Activated CD4-positive, alpha-beta memory T cell treated with anti-CD3 and anti-CD28 coated beads for 36 hours (primary cell): ENCODE measurements at regions not wholly inside any gene's neighbourhood (a gene's known extent, or its start where the extent isn't known, plus 50 kb on each side); places are given as distances from the start of the nearest gene placed in this dataset.
"Not testable (repeated sequence)": the region's sequence is repeated elsewhere in the genome, so short reads cannot be mapped to it uniquely, and the experiment has no call there.

Experiments
- CTCF ChIA-PET: fragments of 350-600 bp; sonication (Branson Sonifier 250); formaldehyde crosslinking; loops from one replicate; lab custom pipeline; 2021; ENCODE audit warnings: antibody characterized with exemption, inconsistent platforms; lab: Charles Lee
- POLR2A ChIA-PET: fragments of 350-600 bp; sonication (Branson Sonifier 250); formaldehyde crosslinking; loops from one replicate; lab custom pipeline; 2021; ENCODE audit warnings: antibody characterized with exemption; lab: Charles Lee
- DNase-seq: peaks from one replicate; pipeline ENCODE4 v3.0.0-alpha.2; 2020
- H3K27ac Mint-ChIP-seq: one replicate; pipeline ENCODE4 v1.8.0; 2021; ENCODE audit warnings: mixed read lengths
- H3K27me3 Mint-ChIP-seq: one replicate; pipeline ENCODE4 v1.8.0; 2021; ENCODE audit warnings: mixed read lengths
- H3K36me3 Mint-ChIP-seq: one replicate; pipeline ENCODE4 v1.8.0; 2021; ENCODE audit warnings: mixed read lengths
- H3K4me1 Mint-ChIP-seq: one replicate; pipeline ENCODE4 v1.8.0; 2021; ENCODE audit warnings: low read depth, mixed read lengths
- H3K4me3 Mint-ChIP-seq: one replicate; pipeline ENCODE4 v1.8.0; 2021; ENCODE audit warnings: mild to moderate bottlenecking, mixed read lengths
- H3K9me3 Mint-ChIP-seq: one replicate; pipeline ENCODE4 v1.8.0; 2021; ENCODE audit warnings: mixed read lengths
- intact Hi-C: fragments of 100-400 bp; cut with micrococcal nuclease; formaldehyde crosslinking; loops from one replicate; pipeline ENCODE4 v1.15.1; 2023

DNA sequence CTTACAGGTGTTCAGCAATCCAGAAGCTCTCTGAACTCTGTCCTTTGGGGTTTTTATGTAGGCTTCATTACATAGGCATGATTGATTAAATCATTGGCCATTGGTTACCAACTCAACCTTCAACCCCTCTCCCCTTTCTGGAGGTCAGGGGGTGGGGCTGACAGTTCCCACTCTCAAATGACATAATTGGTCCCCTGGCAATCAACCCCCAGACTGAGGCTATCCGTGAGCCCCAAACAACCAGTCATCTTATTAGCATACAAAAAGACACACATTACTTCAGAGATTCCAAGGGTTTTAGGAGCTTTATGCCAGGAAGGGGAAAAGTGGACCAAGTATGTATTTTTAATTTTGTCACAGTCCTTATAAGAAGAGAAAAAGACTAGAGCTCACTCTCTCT is 92.1 kb downstream of the ZNF467 start:
- no peaks in the 10 kb centered on the region for H3K4me1 Mint-ChIP-seq
- H3K36me3 Mint-ChIP-seq, result no peaks in the 10 kb centered on the region
- CTCF ChIA-PET, result no interaction called here
- no peak overlapping the region for H3K27ac Mint-ChIP-seq
- no peak overlapping the region for H3K4me3 Mint-ChIP-seq
- intact Hi-C loops, result no loop called here
- no peak for DNase-seq
- POLR2A ChIA-PET, result no interaction called here
- peaks cover 27% of the 10 kb centered on the region for H3K27me3 Mint-ChIP-seq
- H3K9me3 Mint-ChIP-seq, result peaks cover 6% of the 10 kb centered on the region

DNA sequence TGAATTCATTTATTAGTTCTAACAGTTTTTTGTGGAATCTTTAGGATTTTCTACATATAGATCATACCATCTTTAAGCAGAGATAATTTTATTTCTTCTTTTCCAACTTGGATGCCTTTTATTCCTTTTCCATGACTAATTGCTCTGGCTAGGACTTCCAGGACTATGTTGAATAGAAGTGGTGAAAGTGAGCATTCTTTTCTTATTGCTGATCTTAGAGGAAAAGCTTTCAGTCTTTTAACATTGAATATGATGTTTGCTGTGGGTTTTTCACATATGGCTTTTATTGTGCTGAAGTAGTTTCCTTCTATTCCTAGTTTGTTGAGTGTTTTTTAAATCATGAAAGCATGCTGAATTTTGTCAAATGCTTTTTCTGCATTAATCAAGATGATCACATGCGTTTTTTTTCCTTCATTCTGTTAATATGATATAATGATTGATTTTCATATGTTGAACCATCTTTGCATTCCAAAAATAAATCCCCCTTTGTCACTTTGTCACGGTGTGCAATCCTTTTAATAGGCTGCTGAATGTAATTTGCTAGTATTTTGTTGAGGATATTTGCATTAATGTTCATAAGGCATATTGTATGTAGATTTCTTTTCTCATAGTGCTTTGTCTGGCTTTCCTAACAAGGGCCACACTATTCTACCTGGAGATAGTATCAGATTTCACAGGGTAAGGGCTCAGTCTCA is 92.9 kb downstream of the ZNF467 start:
- intact Hi-C loops, result no loop called here
- DNase-seq, result no peak
- Mint-ChIP-seq H3K36me3 (no peaks in the 10 kb centered on the region), H3K4me3 (no peak overlapping the region), H3K27me3 (peaks cover 27% of the 10 kb centered on the region), H3K27ac (no peak overlapping the region), H3K4me1 (no peaks in the 10 kb centered on the region), H3K9me3 (peaks cover 6% of the 10 kb centered on the region)
- ChIA-PET CTCF (interaction anchor here (1.4 kb wide), 1 partner anchor 18 kb away, joined by 7 read pairs; no protein-coding TSS in a partner anchor), POLR2A (no interaction called here)

DNA sequence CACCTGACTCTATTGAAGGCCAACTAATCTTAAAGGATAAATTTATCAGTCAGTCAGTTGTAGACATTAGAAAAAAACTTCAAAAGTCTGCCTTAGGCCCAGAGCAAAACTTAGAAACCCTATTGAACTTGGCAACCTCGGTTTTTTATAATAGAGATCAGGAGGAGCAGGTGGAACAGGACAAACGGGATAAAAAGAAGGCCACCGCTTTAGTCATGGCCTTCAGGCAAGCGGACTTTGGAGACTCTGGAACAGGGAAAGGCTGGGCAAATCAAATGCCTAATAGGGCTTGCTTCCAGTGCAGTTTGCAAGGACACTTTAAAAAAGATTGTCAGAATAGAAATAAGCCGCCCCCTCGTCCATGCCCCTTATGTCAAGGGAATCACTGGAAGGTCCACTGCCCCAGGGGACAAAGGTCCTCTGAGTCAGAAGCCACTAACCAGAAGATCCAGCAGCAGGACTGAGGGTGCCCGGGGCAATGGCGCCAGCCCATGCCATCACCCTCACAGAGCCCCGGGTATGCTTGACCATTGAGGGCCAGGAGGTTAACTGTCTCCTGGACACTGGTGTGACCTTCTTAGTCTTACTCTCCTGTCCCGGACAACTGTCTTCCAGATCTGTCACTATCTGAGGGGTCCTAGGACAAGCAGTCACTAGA is 98.5 kb downstream of the ZNF467 start:
- H3K27me3 Mint-ChIP-seq, result peaks cover 40% of the 10 kb centered on the region
- H3K4me3 Mint-ChIP-seq, H3K9me3 Mint-ChIP-seq, POLR2A ChIA-PET, H3K4me1 Mint-ChIP-seq, H3K27ac Mint-ChIP-seq, intact Hi-C loops, H3K36me3 Mint-ChIP-seq, DNase-seq, CTCF ChIA-PET: not testable (repeated sequence)

DNA sequence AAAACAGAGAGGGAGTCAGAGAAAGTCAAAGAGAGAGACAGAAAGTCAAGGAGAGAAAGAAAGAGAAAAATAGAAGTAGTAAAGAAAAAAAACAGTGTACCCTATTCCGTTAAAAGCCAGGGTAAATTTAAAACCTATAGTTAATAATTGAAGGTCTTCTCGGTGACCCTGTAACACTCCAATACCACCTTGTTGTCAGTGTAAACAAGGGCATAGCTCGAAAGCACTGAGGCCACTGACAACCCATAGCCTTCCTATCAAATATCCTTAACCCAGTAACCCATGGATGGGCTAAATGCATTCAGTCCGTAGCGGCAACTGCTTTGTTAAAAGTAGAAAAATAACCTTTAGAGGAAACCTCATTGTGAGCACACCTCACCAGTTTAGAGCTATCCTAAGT is 100.4 kb downstream of the ZNF467 start:
- Mint-ChIP-seq H3K4me3 (no peak overlapping the region), H3K4me1 (peaks cover 2% of the 10 kb centered on the region), H3K27me3 (peaks cover 36% of the 10 kb centered on the region), H3K36me3 (no peaks in the 10 kb centered on the region), H3K27ac (no peak overlapping the region), H3K9me3 (no peaks in the 10 kb centered on the region)
- no peak for DNase-seq
- intact Hi-C loops, result no loop called here
- POLR2A ChIA-PET, result no interaction called here
- CTCF ChIA-PET, result interaction anchor here (3.1 kb wide), 1 partner anchor 10 kb away, joined by 14 read pairs; no protein-coding TSS in a partner anchor

DNA sequence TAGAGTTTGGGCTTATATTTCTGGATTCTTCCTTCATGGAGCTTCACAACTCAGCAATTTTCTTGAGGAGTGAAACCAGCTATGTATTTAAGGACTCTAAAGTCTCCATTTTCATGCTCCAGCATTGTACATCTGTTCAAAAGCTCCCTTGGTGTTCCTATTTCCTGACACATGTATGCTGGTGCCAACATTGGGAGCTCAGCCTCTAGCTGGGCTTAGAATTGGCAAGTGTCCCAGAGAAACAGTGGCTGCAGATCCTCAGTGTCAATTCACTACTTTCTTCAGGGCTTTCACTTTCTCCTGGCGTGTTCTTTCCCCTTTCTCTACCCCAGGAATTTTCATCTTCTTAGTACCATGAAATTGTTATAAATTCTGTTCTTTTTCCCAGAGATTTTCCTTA is 103.1 kb downstream of the ZNF467 start:
- intact Hi-C loops, result no loop called here
- CTCF ChIA-PET, result interaction anchor here (1.0 to 3.1 kb wide), 7 partner anchors 7 to 129 kb away, joined by 3 to 23 read pairs (median 4); no protein-coding TSS in a partner anchor
- Mint-ChIP-seq H3K4me3 (no peak overlapping the region), H3K27me3 (peaks cover 33% of the 10 kb centered on the region), H3K4me1 (peaks cover 2% of the 10 kb centered on the region), H3K36me3 (no peaks in the 10 kb centered on the region), H3K9me3 (no peaks in the 10 kb centered on the region), H3K27ac (no peak overlapping the region)
- POLR2A ChIA-PET, result no interaction called here
- no peak for DNase-seq

DNA sequence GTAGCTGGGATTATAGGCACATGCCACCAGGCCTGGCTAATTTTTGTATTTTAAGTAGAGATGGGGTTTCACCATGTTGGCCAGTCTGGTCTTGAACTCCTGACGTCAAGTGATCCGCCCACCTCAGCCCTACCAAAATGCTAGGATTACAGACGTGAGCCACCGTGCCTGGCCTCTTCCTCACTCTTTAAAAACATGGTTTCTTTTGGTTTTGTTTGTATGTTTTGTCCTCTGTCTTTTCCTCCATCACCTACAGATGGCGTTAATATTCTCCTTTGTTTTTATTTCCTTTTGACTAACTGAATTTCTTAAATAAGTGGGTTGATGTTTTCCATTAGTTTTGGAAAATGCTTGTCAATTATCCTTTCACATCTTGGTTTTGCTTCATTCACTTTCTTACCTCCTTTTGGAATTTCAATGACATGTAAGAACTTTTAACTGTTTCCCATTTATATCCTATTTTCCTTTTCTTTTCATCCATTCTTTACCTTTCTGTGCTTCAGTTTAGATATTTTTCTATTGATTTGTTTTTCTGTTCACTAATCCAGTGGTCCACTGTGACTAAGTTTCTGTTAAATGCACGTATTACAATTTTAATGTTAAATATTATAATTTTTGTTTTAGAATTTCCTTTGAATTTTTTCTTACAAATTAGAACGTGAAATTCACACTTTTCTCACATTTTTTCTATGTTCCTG is 104.1 kb downstream of the ZNF467 start:
- DNase-seq, result peak; percentile 39
- intact Hi-C loops, result no loop called here
- H3K4me1 Mint-ChIP-seq, result peaks cover 2% of the 10 kb centered on the region
- H3K4me3 Mint-ChIP-seq, result no peak overlapping the region
- no peaks in the 10 kb centered on the region for H3K36me3 Mint-ChIP-seq
- peaks cover 29% of the 10 kb centered on the region for H3K27me3 Mint-ChIP-seq
- H3K9me3 Mint-ChIP-seq, result no peaks in the 10 kb centered on the region
- no peak overlapping the region for H3K27ac Mint-ChIP-seq
- POLR2A ChIA-PET, result no interaction called here
- CTCF ChIA-PET, result interaction anchor here (2.5 kb wide), 1 partner anchor 73 kb away, joined by 8 read pairs; no protein-coding TSS in a partner anchor

DNA sequence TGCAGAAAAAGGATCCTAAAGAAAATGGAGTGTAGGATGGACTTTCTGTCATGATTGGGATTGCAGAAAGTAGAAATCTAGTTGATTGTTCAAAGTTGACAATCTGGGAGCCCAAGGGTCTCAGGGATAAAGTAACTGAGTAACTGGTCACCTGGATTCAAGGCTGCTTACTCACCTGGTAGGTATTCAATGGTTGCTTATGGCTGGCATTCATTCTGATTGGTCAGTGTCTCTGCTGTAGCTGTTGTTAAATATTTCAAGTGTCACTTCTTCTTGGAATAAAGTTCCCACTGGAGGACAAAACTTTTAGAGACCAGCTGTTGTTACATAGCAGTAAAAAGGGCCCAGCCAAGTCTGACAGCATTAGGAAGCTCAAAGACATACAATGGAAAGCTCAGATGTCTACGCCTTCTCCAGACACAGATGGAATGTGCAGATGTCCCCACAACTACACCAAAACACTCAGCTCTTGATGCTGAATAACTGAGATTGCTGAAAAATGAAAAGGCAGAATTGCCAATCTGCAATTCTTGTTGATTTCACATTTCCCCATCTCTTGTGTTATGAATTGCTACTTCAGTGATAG is 106.9 kb downstream of the ZNF467 start:
- peaks cover 2% of the 10 kb centered on the region for H3K4me1 Mint-ChIP-seq
- no peak for DNase-seq
- ChIA-PET CTCF (interaction anchor here (0.7 to 2.5 kb wide), 3 partner anchors 19 to 133 kb away, joined by 3 to 8 read pairs (median 5); no protein-coding TSS in a partner anchor), POLR2A (no interaction called here)
- H3K27ac Mint-ChIP-seq, result no peak overlapping the region
- H3K4me3 Mint-ChIP-seq, result no peak overlapping the region
- no peaks in the 10 kb centered on the region for H3K9me3 Mint-ChIP-seq
- H3K27me3 Mint-ChIP-seq, result peaks cover 24% of the 10 kb centered on the region
- no peaks in the 10 kb centered on the region for H3K36me3 Mint-ChIP-seq
- intact Hi-C loops, result no loop called here

DNA sequence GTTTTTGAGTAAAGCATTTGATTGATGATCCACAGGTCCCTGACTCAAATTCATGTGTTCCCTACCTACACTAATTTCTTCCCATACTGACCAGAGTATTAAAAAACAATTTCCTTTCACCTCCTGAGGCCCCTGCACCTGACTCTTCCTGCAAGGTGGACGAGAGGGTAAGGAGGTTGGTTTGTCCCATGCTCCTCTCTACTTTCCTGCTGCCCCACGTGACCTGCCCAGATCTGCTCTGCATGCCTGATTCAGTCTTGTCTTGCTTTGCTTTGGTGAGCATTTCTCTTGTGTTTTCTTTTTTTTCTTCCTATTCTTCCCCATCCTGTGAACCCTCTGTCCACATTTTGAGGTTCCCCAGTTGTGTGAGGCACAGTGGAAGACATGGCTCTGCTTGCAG is 107.8 kb downstream of the ZNF467 start:
- intact Hi-C loops, H3K36me3 Mint-ChIP-seq, CTCF ChIA-PET, H3K9me3 Mint-ChIP-seq, H3K4me1 Mint-ChIP-seq, H3K27ac Mint-ChIP-seq, POLR2A ChIA-PET, DNase-seq, H3K4me3 Mint-ChIP-seq: not testable (repeated sequence)
- peaks cover 23% of the 10 kb centered on the region for H3K27me3 Mint-ChIP-seq

DNA sequence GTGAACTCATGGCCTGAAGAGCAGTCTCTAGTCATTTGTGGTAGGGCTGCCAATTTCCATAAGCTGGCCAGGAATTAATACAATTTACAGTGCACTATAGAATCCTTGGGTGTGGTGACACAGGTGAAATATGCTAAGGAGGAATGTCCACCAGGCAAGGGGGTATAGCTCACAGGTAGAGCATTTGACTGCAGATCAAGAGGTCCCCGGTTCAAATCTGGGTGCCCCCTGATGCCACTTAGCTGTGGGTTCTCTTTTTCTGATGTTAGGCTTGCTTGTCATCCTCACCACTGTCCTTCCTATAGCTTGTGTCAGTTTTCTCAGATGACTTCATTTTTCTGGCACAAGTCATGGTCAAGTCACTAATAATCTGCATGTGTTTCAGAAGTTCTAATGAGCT is 108.7 kb downstream of the ZNF467 start:
- POLR2A ChIA-PET, result no interaction called here
- Mint-ChIP-seq H3K9me3 (no peaks in the 10 kb centered on the region), H3K4me3 (no peak overlapping the region), H3K27me3 (peaks cover 21% of the 10 kb centered on the region), H3K27ac (no peak overlapping the region), H3K4me1 (peaks cover 2% of the 10 kb centered on the region), H3K36me3 (no peaks in the 10 kb centered on the region)
- no peak for DNase-seq
- intact Hi-C loops, result no loop called here
- CTCF ChIA-PET, result interaction anchor here (0.6 to 5.1 kb wide), 2 partner anchors 19 to 75 kb away, joined by 3 to 163 read pairs; no protein-coding TSS in a partner anchor

DNA sequence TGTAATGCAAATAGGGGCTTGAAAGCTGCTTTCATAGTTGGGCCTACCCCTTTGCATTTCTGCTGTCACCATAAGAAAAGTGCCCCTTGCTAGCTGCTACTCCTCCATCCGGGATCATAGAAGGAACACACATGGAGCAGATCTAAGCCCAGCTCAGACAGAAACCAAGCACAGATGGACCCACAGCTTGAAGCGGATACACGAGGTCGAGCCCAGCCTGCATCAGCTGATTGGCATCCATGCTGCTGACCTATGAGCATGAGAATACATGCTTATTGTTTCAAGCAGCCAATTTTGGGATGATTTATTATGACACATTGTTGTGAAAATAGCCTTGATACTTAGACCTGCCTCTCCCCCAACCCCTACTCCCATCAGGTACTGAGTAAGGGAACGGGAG is 109.2 kb downstream of the ZNF467 start:
- H3K4me3 Mint-ChIP-seq, result no peak overlapping the region
- POLR2A ChIA-PET, result no interaction called here
- no peaks in the 10 kb centered on the region for H3K4me1 Mint-ChIP-seq
- H3K27ac Mint-ChIP-seq, result no peak overlapping the region
- no peaks in the 10 kb centered on the region for H3K36me3 Mint-ChIP-seq
- DNase-seq, result no peak
- H3K9me3 Mint-ChIP-seq, result no peaks in the 10 kb centered on the region
- intact Hi-C loops, result no loop called here
- CTCF ChIA-PET, result interaction anchor here (0.6 to 5.1 kb wide), 5 partner anchors 20 to 143 kb away, joined by 3 to 163 read pairs (median 4); no protein-coding TSS in a partner anchor
- H3K27me3 Mint-ChIP-seq, result peaks cover 18% of the 10 kb centered on the region

DNA sequence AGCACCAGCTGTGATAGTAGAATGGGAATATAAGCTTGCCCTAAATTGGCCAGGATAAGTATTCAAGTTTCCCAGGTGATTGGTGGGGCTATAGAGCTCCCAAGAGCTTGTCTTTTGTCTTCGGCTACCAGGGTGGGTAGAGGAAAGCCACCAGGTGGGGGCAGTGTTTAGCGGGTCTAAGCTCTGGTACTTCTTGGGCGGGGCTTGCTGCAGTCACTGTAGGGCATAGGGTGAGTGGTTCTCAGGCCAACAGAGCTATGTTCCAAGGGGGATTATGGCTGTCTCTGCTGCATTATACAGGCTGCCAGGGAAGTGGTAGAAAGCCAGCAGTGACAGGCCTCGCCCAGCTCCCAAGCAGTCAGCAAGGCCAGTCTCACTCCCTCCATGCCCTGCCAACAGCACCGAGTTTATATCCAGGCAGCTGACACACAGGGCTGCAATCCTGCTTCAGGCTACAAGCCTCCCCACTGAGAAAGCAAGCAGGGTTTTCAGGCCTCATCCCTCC is 110.7 kb downstream of the ZNF467 start:
- intact Hi-C loops, result loop anchor here (1.0 kb wide), 2 partner anchors 80 to 137 kb away; no protein-coding TSS in a partner anchor
- Mint-ChIP-seq H3K27me3 (peaks cover 17% of the 10 kb centered on the region), H3K9me3 (no peaks in the 10 kb centered on the region), H3K27ac (no peak overlapping the region), H3K4me1 (no peaks in the 10 kb centered on the region), H3K36me3 (no peaks in the 10 kb centered on the region), H3K4me3 (no peak overlapping the region)
- ChIA-PET CTCF (interaction anchor here (0.6 to 5.1 kb wide), 36 partner anchors 9 to 352 kb away, joined by 3 to 163 read pairs (median 4); no protein-coding TSS in a partner anchor), POLR2A (interaction anchor here (1.9 kb wide), 1 partner anchor 80 kb away, joined by 9 read pairs; no protein-coding TSS in a partner anchor)
- DNase-seq, result peak; percentile 85
